Left ventricle myocardium superior (tissue), 1 donor: ENCODE measurements at regions not wholly inside any gene's neighbourhood (a gene's known extent, or its start where the extent isn't known, plus 50 kb on each side); places are given as distances from the start of the nearest gene placed in this dataset.

Experiments used
- ATAC-seq: fragments of 200-7000 bp; cut with Tn5 transposase; one replicate; pipeline ENCODE4 v1.9.1; 2020; ENCODE audit warnings: mild to moderate bottlenecking, moderate library complexity
- DNase-seq: peaks from one replicate; pipeline ENCODE4 v3.0.0-alpha.2; 2020
- intact Hi-C: fragments of 100-400 bp; cut with micrococcal nuclease; formaldehyde crosslinking; loops from one replicate; pipeline ENCODE4 v1.11.0; 2022
- donor health status: DM: no; HTN: yes; CAD: no; lungs with severe emphysema.

DNA sequence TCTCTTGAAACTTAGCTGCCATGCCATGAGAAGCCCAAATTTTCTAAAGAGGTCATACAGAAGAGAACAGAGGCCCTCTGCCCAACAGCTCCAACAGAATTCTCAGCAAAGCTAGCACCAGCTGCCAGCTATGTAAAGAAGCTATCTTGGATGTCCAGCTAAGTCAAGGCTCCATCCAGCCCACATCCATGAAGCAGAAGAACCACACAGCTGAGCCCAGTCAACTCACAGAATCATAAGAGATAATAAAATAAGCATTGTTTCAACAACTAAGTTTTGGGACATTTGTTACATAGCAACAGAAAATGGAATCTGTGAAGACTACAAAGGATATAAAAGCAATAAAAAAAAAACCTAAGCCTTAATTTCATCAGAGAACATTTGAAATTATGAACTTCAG, 434.3 kb downstream of the TXNL1 start:
- no peak for DNase-seq
- intact Hi-C loops: no loop called here
- no peak for ATAC-seq

DNA sequence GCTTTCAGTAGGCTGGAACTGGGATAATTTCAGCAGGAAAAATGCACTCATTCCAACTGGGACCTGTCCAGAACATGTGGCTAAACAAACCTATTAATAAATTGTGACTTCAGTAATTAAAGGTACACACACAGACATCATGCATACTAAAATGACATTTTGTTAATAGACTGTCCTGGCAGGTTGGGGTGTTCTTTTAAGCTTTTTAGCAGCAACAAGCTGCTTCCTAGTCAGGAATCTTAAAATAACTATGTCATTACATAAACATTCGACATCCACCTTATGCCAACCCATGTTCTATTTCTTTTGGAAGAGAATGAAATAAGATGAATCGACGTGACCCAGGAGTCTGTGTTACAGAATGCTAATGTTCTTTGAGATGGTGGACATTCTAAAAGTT, 435.7 kb downstream of the TXNL1 start:
- intact Hi-C loops: no loop called here
- no peak for DNase-seq
- ATAC-seq: peak; percentile 80

DNA sequence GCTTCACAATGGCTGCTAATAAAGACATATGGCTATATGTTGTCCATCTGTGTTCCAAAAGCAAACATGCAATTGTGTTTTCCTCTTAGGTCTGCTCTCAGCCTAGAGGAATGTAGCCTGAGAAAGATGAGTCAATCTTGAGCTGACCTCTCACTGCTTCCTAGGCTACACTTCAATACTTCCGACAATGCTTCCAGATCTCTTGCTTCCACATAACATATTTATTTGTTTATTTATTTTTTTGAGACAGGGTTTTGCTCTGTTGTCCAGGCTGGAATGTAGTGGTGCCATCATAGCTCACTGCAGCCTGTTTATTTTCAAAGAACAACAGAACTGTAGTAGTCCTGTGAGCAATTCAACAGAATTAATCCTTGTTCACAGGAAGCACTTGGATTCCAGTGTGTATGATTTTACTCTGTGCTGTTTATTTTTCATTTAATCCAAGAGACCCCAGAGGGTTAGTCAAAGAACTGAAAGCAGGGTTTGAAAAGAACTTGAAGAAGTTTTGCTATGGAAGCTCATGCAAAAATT, 437.9 kb downstream of the TXNL1 start:
- no peak for DNase-seq
- intact Hi-C loops: no loop called here
- peak; percentile 17 for ATAC-seq

GRCh38 chr18:56199580-56200330, 438.6 kb downstream of the TXNL1 start:
- intact Hi-C loops: no loop called here
- ATAC-seq (peak; percentile 45), DNase-seq (no peak)

DNA sequence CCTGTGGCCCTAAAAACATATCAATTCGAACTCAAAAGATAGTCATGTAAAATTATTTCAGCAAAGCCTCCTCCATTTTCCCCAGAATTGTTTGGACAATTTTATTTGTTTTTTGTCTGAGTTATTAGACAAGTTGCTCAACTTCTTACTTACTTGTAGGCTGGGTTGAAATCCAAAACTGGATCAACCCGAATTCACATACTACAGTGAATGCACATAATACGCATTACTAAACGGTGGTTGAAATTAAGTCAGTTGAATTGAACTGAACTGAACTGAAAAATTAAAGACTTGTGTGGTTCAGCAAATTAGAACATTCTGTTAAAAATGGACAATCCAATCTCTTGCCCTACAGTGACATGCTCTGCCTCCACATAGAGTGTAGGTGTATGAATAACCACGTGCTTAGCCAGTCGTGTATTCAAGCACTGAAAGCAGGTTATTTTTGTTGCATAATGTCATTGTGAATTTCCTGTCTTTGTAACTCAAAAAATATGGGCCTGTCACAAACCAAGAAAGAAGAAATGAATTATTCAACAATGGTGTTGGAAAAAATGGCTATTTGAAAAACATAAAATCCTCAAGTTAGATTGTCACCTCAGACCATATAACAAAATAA, 441.0 kb downstream of the TXNL1 start:
- DNase-seq (no peak), ATAC-seq (no peak)
- intact Hi-C loops: no loop called here

- intact Hi-C loops: no loop called here
- no peak for ATAC-seq
- DNase-seq: no peak
These were observed 441.7 kb downstream of the TXNL1 start for GRCh38 chr18:56196495-56197225.

DNA sequence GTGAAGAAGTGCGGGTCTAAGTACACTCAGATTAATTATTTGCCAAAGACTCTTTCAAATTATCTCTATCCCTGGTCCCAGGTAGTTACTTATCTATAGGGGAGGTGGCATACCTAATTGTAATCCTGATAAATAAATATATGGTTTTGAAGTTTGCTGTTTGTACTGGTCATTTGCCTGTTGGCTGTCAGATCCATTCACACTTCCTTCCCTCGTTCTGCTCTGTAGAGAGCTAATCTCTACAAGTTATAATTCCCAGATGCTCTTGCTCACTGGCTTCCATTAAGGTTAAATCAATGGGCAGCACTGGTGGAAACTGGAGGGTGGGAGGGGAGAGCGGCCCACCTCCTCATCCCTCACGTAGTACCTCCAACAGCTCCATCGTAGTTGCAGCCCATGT, 447.1 kb downstream of the TXNL1 start:
- intact Hi-C loops: no loop called here
- no peak for ATAC-seq
- DNase-seq: no peak

- intact Hi-C loops: no loop called here
- no peak for DNase-seq
- ATAC-seq: no peak
These were observed 448.8 kb downstream of the TXNL1 start for GRCh38 chr18:56189615-56190014.

GRCh38 chr18:56188529-56189275, 449.7 kb downstream of the TXNL1 start:
- ATAC-seq (no peak), DNase-seq (no peak)
- intact Hi-C loops: no loop called here

- ATAC-seq (no peak), DNase-seq (no peak)
- intact Hi-C loops: no loop called here
These were observed 452.1 kb downstream of the TXNL1 start for GRCh38 chr18:56186319-56186718.

GRCh38 chr18:56185126-56185525, 453.3 kb downstream of the TXNL1 start:
- intact Hi-C loops: no loop called here
- ATAC-seq: no peak
- DNase-seq: no peak

DNA sequence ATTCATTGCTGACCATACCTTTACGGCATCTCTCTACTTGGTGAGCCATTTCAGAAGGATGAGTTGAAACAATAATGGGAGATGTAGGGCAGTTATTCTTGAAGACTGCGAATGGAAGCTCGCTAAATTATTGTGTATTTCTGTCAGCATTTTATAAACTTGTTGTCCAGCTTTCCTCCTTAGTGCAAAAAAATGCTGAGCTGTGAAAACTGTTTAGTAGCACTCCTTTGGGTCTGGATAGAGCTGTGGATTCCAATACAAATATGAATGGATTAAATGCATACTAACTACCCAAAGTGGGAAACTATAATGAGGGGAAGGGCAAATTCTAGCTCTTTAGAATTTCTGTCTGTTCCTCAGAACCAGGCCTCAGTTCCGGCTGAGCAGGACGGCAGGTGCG, 461.6 kb downstream of the TXNL1 start:
- ATAC-seq (no peak), DNase-seq (no peak)
- intact Hi-C loops: no loop called here

GRCh38 chr18:56175330-56176001, 462.9 kb downstream of the TXNL1 start:
- intact Hi-C loops: no loop called here
- ATAC-seq: no peak
- no peak for DNase-seq

DNA sequence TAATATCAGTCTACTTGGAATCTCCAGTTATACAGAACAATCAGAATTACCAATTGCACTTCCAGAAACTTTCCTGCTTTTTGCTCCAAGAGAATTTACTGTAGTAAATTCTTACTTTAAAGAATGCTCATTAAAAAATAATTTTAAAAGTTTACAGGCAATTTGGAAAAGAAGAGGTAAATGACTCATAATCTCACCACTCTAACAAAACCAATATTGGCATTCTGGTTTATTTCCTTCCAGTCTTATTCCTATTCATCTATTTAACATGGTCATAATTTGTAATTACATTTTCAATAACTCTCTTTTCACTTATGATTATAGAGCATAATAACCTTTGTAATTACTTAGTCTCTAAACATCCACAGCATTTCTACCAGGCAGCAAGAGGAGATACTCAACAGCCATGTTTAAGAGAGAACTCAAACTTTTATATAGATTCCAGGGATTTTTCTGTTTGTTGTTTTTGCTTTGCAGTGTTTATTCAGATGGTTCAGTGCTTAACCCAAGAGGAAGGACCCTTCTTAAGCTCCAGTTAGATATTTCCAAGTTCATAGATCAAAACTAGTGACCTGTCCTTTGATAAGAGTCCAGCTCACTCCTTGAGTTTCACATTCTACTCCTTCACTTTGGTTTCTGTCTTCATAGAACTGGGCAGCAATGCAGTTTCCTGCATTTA, 464.7 kb downstream of the TXNL1 start:
- intact Hi-C loops: no loop called here
- no peak for DNase-seq
- ATAC-seq: no peak

DNA sequence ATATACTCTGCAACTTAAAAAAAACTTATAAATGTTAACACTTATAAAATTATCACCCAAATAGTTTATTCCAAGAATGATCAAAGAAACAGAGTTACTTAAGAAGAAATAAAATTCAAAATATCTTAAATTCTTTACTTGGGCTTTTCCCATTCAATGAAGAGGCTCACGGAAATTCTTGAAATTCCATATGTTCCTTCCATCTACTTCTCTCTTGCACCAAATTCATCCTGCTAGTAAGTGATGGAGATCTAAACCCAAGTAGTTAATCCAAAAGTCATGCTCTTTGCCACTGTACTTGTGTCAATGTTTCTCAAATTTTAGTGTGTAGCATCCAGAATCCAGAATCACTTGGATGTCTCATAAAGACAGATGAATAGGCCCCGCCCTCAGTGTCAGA, 465.9 kb downstream of the TXNL1 start:
- intact Hi-C loops: no loop called here
- ATAC-seq (no peak), DNase-seq (no peak)

DNA sequence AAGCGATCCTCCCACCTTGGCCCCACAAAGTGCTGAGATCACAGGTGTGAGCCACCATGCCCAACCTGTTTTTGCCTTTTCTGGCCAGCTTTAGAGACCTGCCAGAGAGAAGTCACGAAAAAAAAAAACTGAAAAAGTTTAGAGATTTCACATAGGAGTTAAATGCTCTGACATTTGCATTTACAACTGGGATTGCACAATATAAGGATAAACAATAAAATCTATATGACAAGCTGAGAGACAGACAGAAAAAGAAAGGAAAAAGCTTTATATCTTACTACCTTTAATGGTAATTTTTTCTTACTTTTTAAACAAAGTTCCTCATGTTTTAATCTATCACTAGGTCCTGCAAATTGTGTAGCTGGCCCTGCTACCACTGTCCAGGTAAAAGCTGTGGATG, 466.5 kb downstream of the TXNL1 start:
- DNase-seq (no peak), ATAC-seq (no peak)
- intact Hi-C loops: no loop called here

DNA sequence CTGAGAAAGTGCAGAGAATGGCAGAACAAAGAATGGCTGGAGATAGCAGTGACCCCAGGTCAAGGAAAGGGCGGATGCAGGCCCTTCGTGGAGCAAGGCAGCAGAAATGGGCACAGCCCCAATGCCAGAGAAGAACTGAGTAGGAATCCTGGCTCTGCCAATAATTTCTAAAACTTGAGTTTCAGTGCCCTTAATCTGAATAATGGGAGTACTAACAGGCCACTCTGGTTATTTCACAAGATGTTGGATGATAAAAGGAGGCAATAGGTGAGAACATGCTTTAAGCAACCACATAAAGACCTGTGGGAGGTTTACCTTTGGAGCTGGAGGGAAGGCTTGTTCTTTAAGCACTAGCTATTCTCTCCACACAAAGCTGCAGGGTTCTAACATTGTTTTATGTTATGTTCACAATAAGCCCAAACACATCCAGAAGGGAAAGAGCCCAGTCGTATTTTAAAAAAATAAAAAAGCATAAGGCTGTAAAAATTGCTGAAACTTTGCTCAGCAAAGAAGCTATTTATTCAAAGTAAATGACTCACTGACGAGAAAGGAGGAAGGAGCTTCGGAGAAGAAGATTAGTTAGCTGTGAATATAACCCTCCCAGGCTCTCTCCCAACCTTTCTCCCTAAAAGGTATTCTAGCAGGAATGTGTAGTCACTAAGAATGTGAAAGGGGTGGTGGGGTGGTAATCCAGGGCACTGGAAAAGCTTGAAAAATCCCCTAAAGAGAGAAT, 470.2 kb downstream of the TXNL1 start:
- intact Hi-C loops: no loop called here
- DNase-seq (peak; percentile 31), ATAC-seq (peak; percentile 36)

DNA sequence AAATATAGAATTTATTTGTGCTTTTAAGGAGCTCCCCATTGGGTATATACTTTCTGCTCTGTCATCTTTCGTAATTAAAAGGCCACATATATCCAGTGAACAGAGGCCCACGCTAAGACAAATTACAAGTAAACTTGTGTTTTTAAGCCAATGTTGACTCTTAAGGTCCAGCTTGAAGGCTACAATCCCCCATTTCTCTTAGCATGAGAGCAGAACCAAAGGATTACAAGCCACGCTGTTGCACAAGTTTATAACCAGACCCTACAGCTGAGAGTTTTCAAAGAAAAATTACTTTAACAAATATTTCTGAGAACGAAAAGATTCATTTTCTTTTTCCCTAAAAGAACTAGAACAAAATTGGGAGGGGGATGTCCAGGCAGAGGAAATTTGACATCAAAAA, 471.0 kb downstream of the TXNL1 start:
- DNase-seq (no peak), ATAC-seq (no peak)
- intact Hi-C loops: no loop called here
